GM12892 (cell line): ENCODE measurements at regions not wholly inside any gene's neighbourhood (a gene's known extent, or its start where the extent isn't known, plus 50 kb on each side); places are given as distances from the start of the nearest gene placed in this dataset.
"Not testable (repeated sequence)": the region's sequence is repeated elsewhere in the genome, so short reads cannot be mapped to it uniquely, and the experiment has no call there.

Experiments
- DNase-seq: peaks from one replicate; pipeline ENCODE4 v3.0.0; 2011; ENCODE audit not compliant: insufficient read length
- FAIRE-seq: peaks from 2 replicates; lab custom pipeline; 2011; peaks lifted over from hg19 to GRCh38; lab: Jason Lieb, UNC
- POLR2A ChIP-seq: IDR thresholded peaks from 2 replicates; pipeline ENCODE4 v1.6.1; 2011; ENCODE audit warnings: low read depth, low read length, control low read depth
- POLR2AphosphoS5 ChIP-seq: IDR thresholded peaks from 2 replicates; pipeline ENCODE4 v1.6.1; 2011; ENCODE audit warnings: low read depth, low read length, control low read depth
- TAF1 ChIP-seq: IDR thresholded peaks from 2 replicates; pipeline ENCODE4 v1.6.1; 2011; ENCODE audit warnings: low read depth, mild to moderate bottlenecking, control low read depth, low read length, borderline replicate concordance

- FAIRE-seq (peak; percentile 76), DNase-seq (peak; percentile 3)
- TF ChIP-seq POLR2A (no peak), POLR2AphosphoS5 (no peak), TAF1 (no peak)
Observed at GRCh38 chr12:43210485-43211192, 341.4 kb downstream of the ADAMTS20 start.

- no peak for FAIRE-seq
- DNase-seq = no peak
- no peak for TF ChIP-seq POLR2A
Observed at GRCh38 chr12:43208627-43209026, 343.4 kb downstream of the ADAMTS20 start.

GRCh38 chr12:43208221-43208620 is 343.8 kb downstream of the ADAMTS20 start:
- TF ChIP-seq TAF1 (no peak), POLR2A (no peak), POLR2AphosphoS5 (no peak)
- FAIRE-seq (no peak), DNase-seq (no peak)

- DNase-seq (no peak), FAIRE-seq (no peak)
- TF ChIP-seq POLR2AphosphoS5 (no peak), TAF1 (no peak), POLR2A (no peak)
Observed at GRCh38 chr12:43206396-43206795, 345.6 kb downstream of the ADAMTS20 start.

- TF ChIP-seq POLR2AphosphoS5 = no peak
- TF ChIP-seq TAF1 = no peak
- TF ChIP-seq POLR2A = no peak
- FAIRE-seq (no peak), DNase-seq (no peak)
Observed at GRCh38 chr12:43198608-43199007, 353.4 kb downstream of the ADAMTS20 start.

- no peak for FAIRE-seq
- no peak for DNase-seq
- TF ChIP-seq POLR2A = no peak
- TF ChIP-seq POLR2AphosphoS5 = no peak
- TF ChIP-seq TAF1 = no peak
Observed at GRCh38 chr12:43196268-43196907, 355.6 kb downstream of the ADAMTS20 start.

GRCh38 chr12:43193096-43193495 is 358.9 kb downstream of the ADAMTS20 start:
- not testable (repeated sequence) for FAIRE-seq, DNase-seq

- not testable (repeated sequence) for DNase-seq, FAIRE-seq
Observed at GRCh38 chr12:43192442-43192841, 359.6 kb downstream of the ADAMTS20 start.

GRCh38 chr12:43180242-43180641 is 371.8 kb downstream of the ADAMTS20 start:
- DNase-seq = no peak
- TF ChIP-seq TAF1 (no peak), POLR2AphosphoS5 (no peak), POLR2A (no peak)
- FAIRE-seq = no peak

- no peak for TF ChIP-seq TAF1
- no peak for TF ChIP-seq POLR2A
- no peak for TF ChIP-seq POLR2AphosphoS5
- no peak for FAIRE-seq
Observed at GRCh38 chr12:43179486-43179885, 372.5 kb downstream of the ADAMTS20 start.

GRCh38 chr12:43177276-43177675 is 374.7 kb downstream of the ADAMTS20 start:
- no peak for DNase-seq
- no peak for FAIRE-seq
- TF ChIP-seq TAF1 = no peak
- TF ChIP-seq POLR2AphosphoS5 = no peak
- no peak for TF ChIP-seq POLR2A

More at GRCh38 chr12:43179486-43179885, 372.5 kb downstream of the ADAMTS20 start:
- DNase-seq = no peak

- DNase-seq = no peak
- no peak for TF ChIP-seq POLR2A
- TF ChIP-seq TAF1 = no peak
- FAIRE-seq = no peak
Observed at GRCh38 chr12:43169115-43169681, 382.8 kb downstream of the ADAMTS20 start.
